Femur (tissue), 1 donor: ENCODE measurements at regions not wholly inside any gene's neighbourhood (a gene's known extent, or its start where the extent isn't known, plus 50 kb on each side); places are given as distances from the start of the nearest gene placed in this dataset.

Experiments used
- DNase-seq: peaks from one replicate; pipeline ENCODE4 v3.0.0-alpha.2; 2017

- no peak for DNase-seq
Observed at GRCh38 chr4:135741583-135741982, 1540.0 kb upstream of the PABPC4L start.

DNA sequence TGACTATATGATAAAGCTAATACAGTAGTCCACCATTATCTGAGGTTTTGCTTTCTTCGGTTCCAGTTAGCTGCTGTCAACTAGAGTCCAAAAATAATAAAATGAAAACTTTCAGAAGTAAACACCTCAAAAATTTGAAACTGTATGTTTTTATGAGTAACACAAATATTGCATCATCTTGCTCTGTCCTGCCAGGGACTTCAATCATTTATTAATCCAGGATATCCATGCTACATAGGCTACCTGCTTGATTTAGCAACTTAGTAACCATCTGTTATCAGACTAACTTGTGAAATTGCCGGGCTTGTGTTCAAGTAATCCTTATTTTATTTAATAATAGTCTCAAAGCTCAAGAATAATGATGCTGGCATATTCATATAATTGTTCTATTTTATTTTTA is 1537.8 kb upstream of the PABPC4L start:
- DNase-seq, result no peak

- no peak for DNase-seq
Observed at GRCh38 chr4:135735512-135735911, 1533.9 kb upstream of the PABPC4L start.

GRCh38 chr4:135732448-135732847 is 1530.9 kb upstream of the PABPC4L start:
- no peak for DNase-seq

- DNase-seq, result no peak
Observed at GRCh38 chr4:135731682-135732081, 1530.1 kb upstream of the PABPC4L start.

GRCh38 chr4:135724421-135724820 is 1522.8 kb upstream of the PABPC4L start:
- DNase-seq, result no peak

GRCh38 chr4:135718019-135718418 is 1516.4 kb upstream of the PABPC4L start:
- no peak for DNase-seq

DNA sequence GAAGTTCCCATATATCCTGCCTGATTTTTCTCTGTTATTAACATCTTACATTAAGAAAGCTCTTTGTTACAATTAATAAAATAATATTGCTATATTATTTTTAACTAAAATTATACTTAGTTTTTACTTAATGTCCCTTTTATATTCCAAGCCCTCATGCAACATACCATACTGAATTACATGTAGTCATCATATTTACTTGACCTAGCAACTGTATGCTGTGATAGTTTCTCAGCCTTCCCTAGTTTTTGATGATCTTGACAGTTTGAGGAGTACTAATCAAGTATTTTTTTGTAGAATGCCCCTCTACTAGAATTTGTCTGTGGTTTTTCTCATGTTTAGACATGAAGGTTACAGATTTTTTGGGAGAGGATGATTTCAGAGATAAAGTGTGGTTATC is 1503.8 kb upstream of the PABPC4L start:
- no peak for DNase-seq

GRCh38 chr4:135694066-135694465 is 1492.5 kb upstream of the PABPC4L start:
- no peak for DNase-seq

DNA sequence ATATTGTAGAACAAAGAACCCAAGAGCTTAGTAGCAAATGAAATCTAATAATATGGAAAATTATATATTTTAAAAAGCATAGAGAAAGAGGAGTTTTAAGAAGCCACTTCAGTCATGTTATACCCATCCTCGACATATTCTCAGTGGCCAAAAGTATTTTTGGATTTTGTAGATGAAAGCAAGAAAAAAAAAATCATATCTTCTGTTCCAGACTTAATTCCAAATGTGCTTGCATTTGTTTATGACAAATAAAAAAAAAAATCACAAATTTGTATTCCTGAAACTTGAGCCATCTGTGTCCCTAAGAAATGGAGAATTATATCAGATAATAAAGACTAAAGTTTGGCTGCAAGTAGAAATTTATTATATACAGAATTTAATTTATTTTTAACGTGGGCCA is 1482.4 kb upstream of the PABPC4L start:
- DNase-seq, result no peak

DNA sequence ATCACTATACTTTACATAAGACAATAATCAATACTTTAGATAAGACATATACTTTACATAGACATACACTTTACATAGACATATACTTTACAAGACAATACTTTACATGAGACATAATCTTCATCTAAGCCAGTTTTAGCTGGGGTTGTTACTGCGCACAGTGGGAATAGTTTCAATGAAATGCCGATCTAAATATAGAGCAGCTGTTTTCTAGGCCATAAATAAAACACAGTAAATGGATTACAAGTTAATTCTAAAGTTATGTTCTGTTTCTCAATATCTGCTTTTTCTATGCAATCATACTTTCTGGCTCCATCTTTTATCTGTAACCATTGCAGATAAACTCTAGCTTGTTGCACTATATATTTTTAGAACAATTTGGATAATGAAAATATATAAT is 1470.6 kb upstream of the PABPC4L start:
- no peak for DNase-seq

GRCh38 chr4:135670548-135670947 is 1469.0 kb upstream of the PABPC4L start:
- no peak for DNase-seq
